Gastrocnemius medialis (tissue), 4 donors: ENCODE measurements at regions not wholly inside any gene's neighbourhood (a gene's known extent, or its start where the extent isn't known, plus 50 kb on each side); places are given as distances from the start of the nearest gene placed in this dataset.

Source experiments
- CTCF ChIP-seq, 5 experiments: fragments of 450-650 bp in 3 of 5; fragments of 200-600 bp in 2 of 5; sonication (generic) in 2 of 5; IDR thresholded peaks in 4 of 5; conservative IDR thresholded peaks in 1 of 5; 1 replicate in 4 of 5; 2 replicates in 1 of 5; pipeline ENCODE4 v1.5.1; 2016 to 2019; ENCODE audit warnings: antibody characterized with exemption in 5 of 5, mild to moderate bottlenecking in 3 of 5, moderate library complexity in 3 of 5
- POLR2A ChIP-seq, 2 donors: fragments of 450-650 bp; IDR thresholded peaks; one replicate each; pipeline ENCODE4 v1.6.1; 2017; ENCODE audit warnings: antibody characterized with exemption in 2 of 2, mild to moderate bottlenecking in 2 of 2, moderate library complexity in 2 of 2

GRCh38 chr3:69560116-69560515 is 174.2 kb upstream of the FRMD4B start:
- no peak for TF ChIP-seq CTCF (IDR thresholded peaks at IDR 0.05 in 4 of 5, conservative IDR thresholded peaks at IDR 0.05 in 1 of 5)
- TF ChIP-seq POLR2A (IDR thresholded peaks at IDR 0.05) = no peak
